ENCODE measurements at regions not wholly inside any gene's neighbourhood (a gene's known extent, or its start where the extent isn't known, plus 50 kb on each side); places are given as distances from the start of the nearest gene placed in this dataset.

GRCh38 chr3:71858503-71859122 lies 73.7 kb upstream of the PROK2 start:
- DNase-seq (ENCODE audit: low read depth in 2 of 2): no peak

GRCh38 chr3:71857956-71858355 lies 73.0 kb upstream of the PROK2 start:
- DNase-seq (ENCODE audit: low read depth in 2 of 2): no peak

- DNase-seq (ENCODE audit: low read depth in 2 of 2): no peak
These were observed 69.8 kb upstream of the PROK2 start for GRCh38 chr3:71854706-71855105.

- DNase-seq (ENCODE audit: low read depth in 2 of 2): no peak
These were observed 69.1 kb upstream of the PROK2 start for GRCh38 chr3:71854096-71854495.

DNA sequence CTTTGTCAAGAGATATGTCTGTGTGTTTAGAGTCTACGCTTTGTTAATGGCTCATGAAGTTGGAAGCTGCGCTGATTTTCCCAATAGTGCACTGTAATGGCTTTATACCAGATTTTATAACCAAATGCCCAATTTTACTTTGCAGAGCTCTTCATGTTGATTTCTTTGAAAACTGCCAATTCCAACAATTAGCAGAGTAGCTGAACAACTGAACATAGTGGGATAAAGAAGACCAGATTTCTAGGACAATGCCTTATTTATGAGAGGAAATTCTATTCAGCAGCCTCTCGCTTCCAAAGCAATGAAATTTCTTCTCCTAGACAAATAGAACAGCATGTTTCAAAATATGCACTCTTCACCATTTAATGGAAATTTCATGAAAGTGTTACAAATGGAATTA lies 66.9 kb upstream of the PROK2 start:
- no peak for DNase-seq (ENCODE audit: low read depth in 2 of 2)

GRCh38 chr3:71850654-71851053 lies 65.7 kb upstream of the PROK2 start:
- no peak for DNase-seq (ENCODE audit: low read depth in 2 of 2)

- no peak for DNase-seq (ENCODE audit: low read depth in 2 of 2)
These were observed 64.7 kb upstream of the PROK2 start for GRCh38 chr3:71849681-71850080.

GRCh38 chr3:71847794-71848193 lies 62.8 kb upstream of the PROK2 start:
- no peak for DNase-seq (ENCODE audit: low read depth in 2 of 2)

DNA sequence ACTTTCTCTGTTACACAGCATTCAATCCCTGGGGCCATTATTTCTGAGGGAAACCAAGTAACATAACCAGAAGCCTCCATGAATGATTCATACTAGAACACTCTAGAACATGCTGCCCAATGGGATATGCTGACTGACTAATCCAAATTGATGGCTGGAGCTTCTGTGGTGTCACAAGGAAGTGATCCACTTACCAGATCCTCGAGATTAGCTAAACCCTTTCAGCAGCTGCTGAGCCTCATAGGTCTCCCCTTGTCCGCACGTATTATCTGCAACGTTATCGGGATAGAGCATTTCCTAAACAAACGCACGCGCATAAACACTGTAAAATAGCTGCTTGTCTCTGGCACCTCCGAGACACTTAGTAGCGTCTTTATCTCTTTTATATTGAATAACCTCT lies 61.2 kb upstream of the PROK2 start:
- DNase-seq (ENCODE audit: low read depth in 2 of 2): no peak

DNA sequence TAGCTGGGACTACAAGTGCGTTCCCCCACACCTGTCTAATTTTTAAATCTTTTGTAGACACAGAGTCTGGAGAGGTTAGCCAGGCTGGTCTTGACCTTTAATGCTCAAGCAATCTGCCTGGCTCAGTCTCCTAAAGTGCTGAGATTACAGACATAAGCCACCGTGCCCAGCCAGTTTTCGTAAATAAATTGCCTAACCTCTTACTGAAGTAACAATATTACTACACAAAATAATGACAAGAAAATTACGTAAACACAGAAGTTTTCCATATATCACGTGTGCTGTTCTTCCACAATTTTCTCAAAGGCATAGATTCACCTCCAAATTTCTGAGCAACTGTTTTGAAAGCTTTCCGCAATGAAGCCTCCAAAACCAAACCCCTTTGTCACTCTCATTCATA lies 58.1 kb upstream of the PROK2 start:
- no peak for DNase-seq (ENCODE audit: low read depth in 2 of 2)

DNA sequence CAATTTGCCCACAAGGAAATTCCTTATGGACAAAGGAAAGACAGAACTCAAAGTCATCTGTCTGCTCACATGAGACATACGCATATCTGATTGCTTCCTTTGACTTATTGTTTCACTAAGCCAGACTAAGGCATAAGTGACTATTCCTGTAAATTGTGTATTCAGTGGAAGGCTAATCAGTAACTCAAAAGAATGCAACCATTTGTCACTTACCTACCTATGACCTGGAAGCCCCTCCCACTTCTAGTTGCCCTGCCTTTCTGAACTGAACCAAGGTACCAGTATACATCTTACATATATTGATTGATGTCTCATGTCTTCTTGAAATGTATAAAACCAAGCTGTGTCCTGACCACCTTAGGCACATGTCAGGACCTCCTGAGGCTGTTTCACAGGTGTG lies 53.5 kb upstream of the PROK2 start:
- no peak for DNase-seq (ENCODE audit: low read depth in 2 of 2)
